GM12864 (cell line): ENCODE measurements at regions not wholly inside any gene's neighbourhood (a gene's known extent, or its start where the extent isn't known, plus 50 kb on each side); places are given as distances from the start of the nearest gene placed in this dataset.

Experiments used
- DNase-seq: peaks from one replicate; pipeline ENCODE4 v3.0.0-alpha.2; 2011; ENCODE audit warnings: low read depth
- H3K4me3 ChIP-seq: 2 replicates; pipeline ENCODE4 v1.5.1; 2011; ENCODE audit warnings: mild to moderate bottlenecking, low read depth, low read length, control low read depth
- CTCF ChIP-seq: IDR thresholded peaks from 2 replicates; pipeline ENCODE4 v1.5.1; 2011; ENCODE audit warnings: low read depth, mild to moderate bottlenecking, moderate library complexity, low read length, control low read depth, inconsistent platforms; ENCODE audit errors: missing control alignments

GRCh38 chrX:110966839-110967238, 129.2 kb upstream of the PAK3 start:
- no peak for DNase-seq
- no peak overlapping the region for H3K4me3 ChIP-seq
- no peak for TF ChIP-seq CTCF

- no peak for DNase-seq
- H3K4me3 ChIP-seq = no peak overlapping the region
- no peak for TF ChIP-seq CTCF
Measured at GRCh38 chrX:110966091-110966454, 129.9 kb upstream of the PAK3 start.

GRCh38 chrX:110965409-110966090, 130.4 kb upstream of the PAK3 start:
- TF ChIP-seq CTCF = no peak
- no peak for DNase-seq
- no peak overlapping the region for H3K4me3 ChIP-seq

- no peak for DNase-seq
- H3K4me3 ChIP-seq = no peak overlapping the region
- no peak for TF ChIP-seq CTCF
Measured at GRCh38 chrX:110964786-110965185, 131.2 kb upstream of the PAK3 start.

GRCh38 chrX:110962451-110962850, 133.5 kb upstream of the PAK3 start:
- DNase-seq = no peak
- no peak overlapping the region for H3K4me3 ChIP-seq
- TF ChIP-seq CTCF = no peak

- DNase-seq = no peak
- no peak for TF ChIP-seq CTCF
- H3K4me3 ChIP-seq = no peak overlapping the region
Measured at GRCh38 chrX:110955706-110956105, 140.3 kb upstream of the PAK3 start.

GRCh38 chrX:110954428-110955100, 141.4 kb upstream of the PAK3 start:
- DNase-seq = no peak
- TF ChIP-seq CTCF = no peak
- no peak overlapping the region for H3K4me3 ChIP-seq
